ENCODE measurements at regions not wholly inside any gene's neighbourhood (a gene's known extent, or its start where the extent isn't known, plus 50 kb on each side); places are given as distances from the start of the nearest gene placed in this dataset.

DNA sequence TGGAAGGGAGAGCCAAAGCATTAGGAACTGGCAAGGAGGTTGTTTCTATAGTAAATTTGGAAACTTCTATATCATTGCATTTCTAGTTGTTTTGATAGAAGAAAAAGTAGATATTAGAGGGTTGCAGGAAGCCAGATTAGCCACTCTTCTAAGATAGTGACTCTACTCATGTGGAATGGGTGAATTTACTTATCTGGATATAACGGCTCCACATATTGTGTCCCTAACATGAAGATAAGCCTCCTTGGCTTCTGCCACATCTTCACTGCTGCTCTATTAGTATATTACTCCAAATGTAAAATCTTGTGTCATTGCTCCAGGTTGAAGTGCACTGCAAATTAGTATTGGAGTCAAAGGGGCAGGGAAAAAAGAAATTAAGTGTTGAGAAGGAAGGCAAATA lies 283.3 kb downstream of the CASP12 start:
- no peak for TF ChIP-seq POLR2A (IDR thresholded peaks at IDR 0.05)
- TF ChIP-seq CTCF (IDR thresholded peaks at IDR 0.05), result no peak
